HEK293 (cell line): ENCODE measurements at regions not wholly inside any gene's neighbourhood (a gene's known extent, or its start where the extent isn't known, plus 50 kb on each side); places are given as distances from the start of the nearest gene placed in this dataset.

Source experiments
- ZFP41 ChIP-seq: fragments of 450-650 bp; formaldehyde crosslinking; IDR thresholded peaks from 2 replicates; pipeline ENCODE4 v1.5.1; 2016; ENCODE audit warnings: missing biosample characterization, missing genetic modification characterization, borderline replicate concordance
- ZNF596 ChIP-seq: fragments of 450-650 bp; IDR thresholded peaks from 2 replicates; pipeline ENCODE4 v1.5.0; 2018; ENCODE audit warnings: missing biosample characterization, mild to moderate bottlenecking, missing genetic modification characterization, moderate library complexity
- ZNF707 ChIP-seq: fragments of 450-650 bp; formaldehyde crosslinking; IDR thresholded peaks from 2 replicates; pipeline ENCODE4 v1.5.1; 2016; ENCODE audit warnings: missing biosample characterization, missing genetic modification characterization
- TF ChIP-seq, protein P1 (sequence below): fragments of 450-650 bp; formaldehyde crosslinking; IDR thresholded peaks from 2 replicates; pipeline ENCODE4 v1.5.1; 2016; ENCODE audit warnings: missing biosample characterization, missing genetic modification characterization
- TF ChIP-seq, protein P2 (sequence below): sonication (generic); formaldehyde crosslinking; IDR thresholded peaks from 2 replicates; pipeline ENCODE4 v1.8.1; 2022; ENCODE audit warnings: mild to moderate bottlenecking, moderate library complexity, missing genetic modification reagents

DNA sequence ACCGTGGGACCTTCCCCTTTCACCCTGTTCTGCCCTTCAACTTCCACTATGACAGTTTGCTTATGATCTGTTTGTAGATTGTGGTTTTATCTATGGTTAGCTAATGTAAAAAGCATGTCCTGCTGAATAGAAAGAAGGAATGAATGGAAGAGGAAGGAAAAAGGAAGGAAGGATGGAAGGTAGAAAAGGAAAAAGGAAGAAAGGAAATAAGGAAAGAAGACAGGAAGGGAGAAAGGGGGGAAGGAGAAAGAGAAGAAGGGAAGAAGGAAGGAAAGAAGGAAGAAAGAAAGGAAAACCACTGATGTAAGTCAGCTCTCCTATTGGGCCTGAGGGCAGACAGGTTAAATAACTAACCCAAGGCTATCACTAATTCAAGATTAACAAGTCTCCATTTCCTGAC, 319.1 kb upstream of the KLF3 start:
- TF ChIP-seq ZFP41 = no peak
- TF ChIP-seq ZNF707 (tag by site-specific recombination) = no peak
- TF ChIP-seq, protein P1, sequence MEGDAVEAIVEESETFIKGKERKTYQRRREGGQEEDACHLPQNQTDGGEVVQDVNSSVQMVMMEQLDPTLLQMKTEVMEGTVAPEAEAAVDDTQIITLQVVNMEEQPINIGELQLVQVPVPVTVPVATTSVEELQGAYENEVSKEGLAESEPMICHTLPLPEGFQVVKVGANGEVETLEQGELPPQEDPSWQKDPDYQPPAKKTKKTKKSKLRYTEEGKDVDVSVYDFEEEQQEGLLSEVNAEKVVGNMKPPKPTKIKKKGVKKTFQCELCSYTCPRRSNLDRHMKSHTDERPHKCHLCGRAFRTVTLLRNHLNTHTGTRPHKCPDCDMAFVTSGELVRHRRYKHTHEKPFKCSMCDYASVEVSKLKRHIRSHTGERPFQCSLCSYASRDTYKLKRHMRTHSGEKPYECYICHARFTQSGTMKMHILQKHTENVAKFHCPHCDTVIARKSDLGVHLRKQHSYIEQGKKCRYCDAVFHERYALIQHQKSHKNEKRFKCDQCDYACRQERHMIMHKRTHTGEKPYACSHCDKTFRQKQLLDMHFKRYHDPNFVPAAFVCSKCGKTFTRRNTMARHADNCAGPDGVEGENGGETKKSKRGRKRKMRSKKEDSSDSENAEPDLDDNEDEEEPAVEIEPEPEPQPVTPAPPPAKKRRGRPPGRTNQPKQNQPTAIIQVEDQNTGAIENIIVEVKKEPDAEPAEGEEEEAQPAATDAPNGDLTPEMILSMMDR = no peak
- TF ChIP-seq, protein P2, sequence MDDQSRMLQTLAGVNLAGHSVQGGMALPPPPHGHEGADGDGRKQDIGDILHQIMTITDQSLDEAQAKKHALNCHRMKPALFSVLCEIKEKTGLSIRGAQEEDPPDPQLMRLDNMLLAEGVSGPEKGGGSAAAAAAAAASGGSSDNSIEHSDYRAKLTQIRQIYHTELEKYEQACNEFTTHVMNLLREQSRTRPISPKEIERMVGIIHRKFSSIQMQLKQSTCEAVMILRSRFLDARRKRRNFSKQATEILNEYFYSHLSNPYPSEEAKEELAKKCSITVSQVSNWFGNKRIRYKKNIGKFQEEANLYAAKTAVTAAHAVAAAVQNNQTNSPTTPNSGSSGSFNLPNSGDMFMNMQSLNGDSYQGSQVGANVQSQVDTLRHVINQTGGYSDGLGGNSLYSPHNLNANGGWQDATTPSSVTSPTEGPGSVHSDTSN = no peak
- no peak for TF ChIP-seq ZNF596
